ENCODE measurements at regions not wholly inside any gene's neighbourhood (a gene's known extent, or its start where the extent isn't known, plus 50 kb on each side); places are given as distances from the start of the nearest gene placed in this dataset.

DNA sequence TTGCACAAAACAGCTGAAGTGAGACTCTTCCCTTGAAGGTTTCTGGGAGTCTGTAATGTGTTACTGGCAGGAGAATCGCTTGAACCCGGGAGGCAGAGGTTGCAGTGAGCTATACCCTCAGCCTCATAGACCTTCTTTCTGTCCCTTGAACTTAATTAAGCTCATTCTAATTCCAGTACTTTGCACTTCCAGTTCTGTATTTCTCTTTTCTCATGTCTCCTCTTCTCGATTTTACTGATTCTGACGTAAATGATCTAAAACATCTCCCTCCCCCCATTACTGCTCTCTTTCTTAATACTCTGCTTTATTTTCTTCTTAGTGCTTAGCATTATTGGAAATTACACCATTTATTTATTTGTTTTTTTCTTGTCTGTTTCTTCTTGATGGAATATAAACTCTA, 165.4 kb upstream of the P2RY1 start:
- Histone ChIP-seq H3K4me3 (no peak overlapping the region), H3K27ac (no peak overlapping the region), H3K4me1 (peaks cover 0 to 2% (median 0%) of the 10 kb centered on the region in 4 donors), H3K27me3 (no peaks in the 10 kb centered on the region), H3K9me3 (no peaks in the 10 kb centered on the region), H3K36me3 (no peaks in the 10 kb centered on the region)
- no peak for TF ChIP-seq POLR2AphosphoS5 (IDR thresholded peaks at IDR 0.05)
- no peak for TF ChIP-seq POLR2A (IDR thresholded peaks at IDR 0.05)
- TF ChIP-seq, protein P1, sequence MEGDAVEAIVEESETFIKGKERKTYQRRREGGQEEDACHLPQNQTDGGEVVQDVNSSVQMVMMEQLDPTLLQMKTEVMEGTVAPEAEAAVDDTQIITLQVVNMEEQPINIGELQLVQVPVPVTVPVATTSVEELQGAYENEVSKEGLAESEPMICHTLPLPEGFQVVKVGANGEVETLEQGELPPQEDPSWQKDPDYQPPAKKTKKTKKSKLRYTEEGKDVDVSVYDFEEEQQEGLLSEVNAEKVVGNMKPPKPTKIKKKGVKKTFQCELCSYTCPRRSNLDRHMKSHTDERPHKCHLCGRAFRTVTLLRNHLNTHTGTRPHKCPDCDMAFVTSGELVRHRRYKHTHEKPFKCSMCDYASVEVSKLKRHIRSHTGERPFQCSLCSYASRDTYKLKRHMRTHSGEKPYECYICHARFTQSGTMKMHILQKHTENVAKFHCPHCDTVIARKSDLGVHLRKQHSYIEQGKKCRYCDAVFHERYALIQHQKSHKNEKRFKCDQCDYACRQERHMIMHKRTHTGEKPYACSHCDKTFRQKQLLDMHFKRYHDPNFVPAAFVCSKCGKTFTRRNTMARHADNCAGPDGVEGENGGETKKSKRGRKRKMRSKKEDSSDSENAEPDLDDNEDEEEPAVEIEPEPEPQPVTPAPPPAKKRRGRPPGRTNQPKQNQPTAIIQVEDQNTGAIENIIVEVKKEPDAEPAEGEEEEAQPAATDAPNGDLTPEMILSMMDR (IDR thresholded peaks at IDR 0.05), result no peak
- no peak for TF ChIP-seq EP300 (IDR thresholded peaks at IDR 0.05)
- WGBS, 2 donors, result 90 to 91% methylated on average over 4 of the region's 4 CpGs
- DNase-seq (no peak), ATAC-seq (ENCODE audit: low FRiP score in 2 of 2) (no peak)

DNA sequence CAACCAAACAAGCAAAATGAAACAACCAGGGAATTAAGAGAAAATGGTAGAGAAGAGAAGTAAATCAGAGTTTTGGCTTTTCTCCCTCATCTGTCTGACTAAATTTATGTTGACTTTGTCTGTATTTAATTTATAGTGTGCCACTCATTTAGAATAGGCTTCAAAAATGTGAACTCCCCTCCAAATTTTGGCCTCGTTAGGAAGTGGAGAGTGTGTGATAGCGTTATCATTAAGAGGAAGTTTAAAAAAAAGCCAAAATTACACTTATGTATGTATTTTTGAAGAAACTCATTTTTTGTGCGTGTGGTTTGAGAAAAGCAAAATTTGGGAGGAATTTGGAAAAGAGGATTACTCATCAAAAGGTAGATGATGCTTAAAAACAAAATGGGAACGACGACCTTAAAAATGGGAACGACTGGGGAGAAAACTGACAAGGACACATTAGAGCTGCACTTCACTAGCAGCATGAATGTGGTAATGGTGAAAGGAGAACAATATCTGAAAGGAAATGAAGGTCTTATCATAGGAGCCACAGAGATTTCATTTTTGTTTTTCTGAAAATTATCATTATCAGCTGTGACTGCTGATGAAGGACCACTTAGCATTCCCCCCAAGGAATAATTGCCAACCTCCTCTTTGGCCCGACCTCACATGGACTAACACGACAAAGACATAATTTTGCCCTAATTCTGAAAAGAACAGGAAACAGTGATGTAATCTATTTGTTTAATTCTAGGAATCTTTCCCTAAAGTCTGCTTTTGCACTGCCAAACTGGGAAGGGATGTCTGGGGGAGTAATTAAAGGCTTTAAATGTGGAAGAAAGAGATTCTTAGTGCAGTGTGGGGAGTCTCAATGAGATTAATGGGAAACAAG, 163.2 kb upstream of the P2RY1 start:
- DNase-seq, result no peak
- TF ChIP-seq, protein P1 (IDR thresholded peaks at IDR 0.05), result no peak
- TF ChIP-seq POLR2A (IDR thresholded peaks at IDR 0.05) (no peak), POLR2AphosphoS5 (IDR thresholded peaks at IDR 0.05) (no peak), EP300 (IDR thresholded peaks at IDR 0.05) (no peak)

DNA sequence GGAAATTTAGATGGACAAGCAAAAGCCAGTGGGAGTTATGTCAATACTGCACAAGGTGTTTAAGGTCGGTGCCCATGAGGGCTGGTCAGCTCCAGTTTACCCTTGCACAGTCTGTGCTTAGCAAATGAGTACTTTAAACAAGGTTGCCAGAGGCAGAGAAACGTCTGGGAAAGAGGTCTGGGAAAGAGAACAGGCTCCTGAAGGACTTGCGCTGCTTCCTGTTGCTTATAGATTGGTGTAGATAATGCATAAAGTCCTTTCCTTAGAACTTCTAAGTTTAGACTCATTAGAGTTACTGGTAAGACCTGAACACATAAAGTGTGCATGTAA, 162.6 kb upstream of the P2RY1 start:
- Histone ChIP-seq H3K36me3 (no peaks in the 10 kb centered on the region), H3K4me3 (no peak overlapping the region), H3K4me1 (no peaks in the 10 kb centered on the region), H3K27me3 (no peaks in the 10 kb centered on the region), H3K9me3 (no peaks in the 10 kb centered on the region), H3K27ac (no peak overlapping the region)
- ATAC-seq (ENCODE audit: low FRiP score in 2 of 2), result no peak
- TF ChIP-seq, protein P1 (IDR thresholded peaks at IDR 0.05), result no peak
- no peak for TF ChIP-seq EP300 (IDR thresholded peaks at IDR 0.05)
- no peak for DNase-seq
- 58 to 61% methylated on average over 3 of the region's 3 CpGs for WGBS, 2 donors

More for the DNA sequence above, 163.2 kb upstream of the P2RY1 start:
- no peak for ATAC-seq (ENCODE audit: low FRiP score in 2 of 2)
- Histone ChIP-seq H3K4me3 (no peak overlapping the region), H3K36me3 (no peaks in the 10 kb centered on the region), H3K27me3 (no peaks in the 10 kb centered on the region), H3K9me3 (no peaks in the 10 kb centered on the region), H3K27ac (no peak overlapping the region), H3K4me1 (no peaks in the 10 kb centered on the region)
- WGBS, 2 donors, result 40 to 48% methylated on average over 8 of the region's 8 CpGs

DNA sequence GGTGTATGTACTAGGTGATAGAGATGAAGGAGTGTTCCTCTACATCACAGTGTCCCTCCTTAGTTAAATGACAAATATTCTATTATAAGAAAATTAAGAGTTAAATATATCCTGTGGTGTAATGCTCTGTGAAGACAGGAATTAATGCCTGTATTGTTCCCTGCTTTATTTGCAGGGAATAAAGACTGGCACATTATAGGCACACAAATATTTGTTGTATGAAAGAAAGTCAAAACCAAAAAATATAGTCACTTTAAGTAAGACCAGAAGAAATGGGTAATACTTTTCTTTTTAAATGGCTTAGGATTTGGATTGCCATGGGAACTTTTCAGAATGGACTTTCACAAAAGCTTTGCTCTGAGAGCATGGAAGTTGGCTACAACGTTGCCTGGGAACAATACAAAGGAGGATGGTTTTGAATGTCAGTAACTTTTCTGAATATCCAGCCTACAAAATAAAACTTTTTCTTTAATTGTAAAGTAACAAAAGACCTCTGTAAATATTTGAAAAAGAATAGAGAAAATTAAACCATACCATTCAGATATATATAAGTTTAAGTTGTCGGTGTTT, 158.0 kb upstream of the P2RY1 start:
- Histone ChIP-seq H3K36me3 (no peaks in the 10 kb centered on the region), H3K27ac (no peak overlapping the region), H3K9me3 (no peaks in the 10 kb centered on the region), H3K4me3 (no peak overlapping the region), H3K4me1 (no peaks in the 10 kb centered on the region), H3K27me3 (no peaks in the 10 kb centered on the region)
- no peak for DNase-seq
- TF ChIP-seq POLR2A (IDR thresholded peaks at IDR 0.05), result no peak
- TF ChIP-seq EP300 (IDR thresholded peaks at IDR 0.05), result no peak
- TF ChIP-seq, protein P1 (IDR thresholded peaks at IDR 0.05), result no peak
- no peak for TF ChIP-seq POLR2AphosphoS5 (IDR thresholded peaks at IDR 0.05)
- ATAC-seq (ENCODE audit: low FRiP score in 2 of 2), result no peak
- 78 to 85% methylated on average over 2 of the region's 2 CpGs for WGBS, 2 donors

DNA sequence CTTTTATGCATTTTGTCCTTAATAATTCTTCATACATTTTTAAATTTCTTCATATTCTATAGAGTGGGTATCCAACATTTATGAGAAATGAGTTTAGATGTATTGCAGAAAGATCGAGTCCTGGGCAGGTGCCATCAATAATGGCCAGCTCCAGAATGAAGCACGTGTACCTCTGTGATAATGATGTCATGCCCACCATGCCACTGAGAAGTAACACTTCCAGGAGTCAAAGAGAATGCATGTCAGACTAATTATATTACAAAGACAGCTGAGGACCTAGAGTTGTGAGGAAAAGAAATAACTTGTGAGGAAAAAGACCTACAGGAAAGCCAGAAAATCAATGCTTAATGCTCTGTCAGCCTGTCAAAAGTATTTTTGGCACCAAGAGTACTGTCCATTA, 157.4 kb upstream of the P2RY1 start:
- Histone ChIP-seq H3K36me3 (no peaks in the 10 kb centered on the region), H3K4me3 (no peak overlapping the region), H3K27ac (no peak overlapping the region), H3K4me1 (no peaks in the 10 kb centered on the region), H3K9me3 (no peaks in the 10 kb centered on the region), H3K27me3 (no peaks in the 10 kb centered on the region)
- no peak for DNase-seq
- TF ChIP-seq POLR2A (IDR thresholded peaks at IDR 0.05) (no peak), POLR2AphosphoS5 (IDR thresholded peaks at IDR 0.05) (no peak)
- TF ChIP-seq, protein P1 (IDR thresholded peaks at IDR 0.05), result no peak
- WGBS, 2 donors, result 69 to 73% methylated on average over 2 of the region's 2 CpGs
- no peak for ATAC-seq (ENCODE audit: low FRiP score in 2 of 2)

All from upper lobe of left lung (tissue), 6 donors.